H9 (cell line): ENCODE measurements at regions not wholly inside any gene's neighbourhood (a gene's known extent, or its start where the extent isn't known, plus 50 kb on each side); places are given as distances from the start of the nearest gene placed in this dataset.

Experiments
- DNase-seq: peaks from one replicate; pipeline ENCODE4 v3.0.0-alpha.2; 2017
- H2AFZ ChIP-seq: one replicate; pipeline ENCODE4 v1.6.1; 2013; ENCODE audit warnings: mild to moderate bottlenecking, low read length, control low read depth, moderate library complexity
- H2AK5ac ChIP-seq: 2 replicates; pipeline ENCODE4 v1.6.1; 2013; ENCODE audit warnings: low read length, control low read depth, mixed read lengths; ENCODE audit not compliant: insufficient read length
- H2BK120ac ChIP-seq: one replicate; pipeline ENCODE4 v1.6.1; 2013; ENCODE audit warnings: low read depth, mild to moderate bottlenecking, low read length, control low read depth, inconsistent platforms; ENCODE audit not compliant: poor library complexity, severe bottlenecking
- H2BK12ac ChIP-seq: 2 replicates; pipeline ENCODE4 v1.6.1; 2013; ENCODE audit warnings: low read length, control low read depth, mixed read lengths, low read depth; ENCODE audit not compliant: insufficient read length
- H2BK15ac ChIP-seq: 2 replicates; pipeline ENCODE4 v1.6.1; 2013; ENCODE audit warnings: low read depth, low read length, control low read depth
- H2BK20ac ChIP-seq: one replicate; pipeline ENCODE4 v1.6.1; 2013; ENCODE audit warnings: low read depth, mild to moderate bottlenecking, low read length, control low read depth, inconsistent platforms; ENCODE audit not compliant: poor library complexity, severe bottlenecking
- H2BK5ac ChIP-seq: 2 replicates; pipeline ENCODE4 v1.6.1; 2013; ENCODE audit warnings: low read length, control low read depth, mixed read lengths; ENCODE audit not compliant: insufficient read length
- H3K14ac ChIP-seq: 2 replicates; pipeline ENCODE4 v1.6.1; 2013; ENCODE audit warnings: low read length, control low read depth; ENCODE audit not compliant: insufficient read depth
- H3K18ac ChIP-seq: 2 replicates; pipeline ENCODE4 v1.6.1; 2013; ENCODE audit warnings: low read depth, mild to moderate bottlenecking, mixed read lengths, low read length, control low read depth; ENCODE audit not compliant: insufficient read length
- H3K23ac ChIP-seq: 2 replicates; pipeline ENCODE4 v1.6.1; 2013; ENCODE audit warnings: low read length, control low read depth, mixed read lengths, low read depth; ENCODE audit not compliant: insufficient read length
- H3K23me2 ChIP-seq: 2 replicates; pipeline ENCODE4 v1.6.1; 2013; ENCODE audit warnings: low read depth, mild to moderate bottlenecking, mixed read lengths, low read length, control low read depth; ENCODE audit not compliant: insufficient read length, poor library complexity, severe bottlenecking
- H3K27ac ChIP-seq: 2 replicates; pipeline ENCODE4 v1.5.1; 2013; ENCODE audit warnings: low read length, control low read depth, mixed read lengths, low read depth; ENCODE audit not compliant: insufficient read length
- H3K27me3 ChIP-seq: 2 replicates; pipeline ENCODE4 v1.6.1; 2013; ENCODE audit warnings: low read length, control low read depth, inconsistent platforms; ENCODE audit not compliant: insufficient read depth
- H3K4ac ChIP-seq: 2 replicates; pipeline ENCODE4 v1.6.1; 2013; ENCODE audit warnings: low read depth, mild to moderate bottlenecking, control low read depth, inconsistent platforms, low read length, moderate library complexity
- H3K4me1 ChIP-seq: 2 replicates; pipeline ENCODE4 v1.6.1; 2013; ENCODE audit warnings: low read length, control low read depth, inconsistent platforms; ENCODE audit not compliant: insufficient read depth
- H3K4me2 ChIP-seq: 2 replicates; pipeline ENCODE4 v1.6.1; 2013; ENCODE audit warnings: low read length, control low read depth, mixed read lengths; ENCODE audit not compliant: insufficient read length, insufficient read depth
- H3K56ac ChIP-seq: 2 replicates; pipeline ENCODE4 v1.6.1; 2013; ENCODE audit warnings: low read depth, mild to moderate bottlenecking, mixed read lengths, low read length, control low read depth; ENCODE audit not compliant: insufficient read length
- H3K79me1 ChIP-seq: 2 replicates; pipeline ENCODE4 v1.6.1; 2013; ENCODE audit warnings: low read depth, mild to moderate bottlenecking, moderate library complexity, low read length, control low read depth, inconsistent platforms; ENCODE audit not compliant: insufficient read depth, poor library complexity, severe bottlenecking
- H3K79me2 ChIP-seq: 2 replicates; pipeline ENCODE4 v1.6.1; 2013; ENCODE audit warnings: low read length, control low read depth, inconsistent platforms; ENCODE audit not compliant: insufficient read depth
- H3K9ac ChIP-seq: 2 replicates; pipeline ENCODE4 v1.6.1; 2013; ENCODE audit warnings: low read length, control low read depth, mixed read lengths; ENCODE audit not compliant: insufficient read length; ENCODE audit errors: extremely low read depth
- H3K9me3 ChIP-seq: one replicate; pipeline ENCODE4 v1.6.1; 2013; ENCODE audit warnings: low read depth, low read length, inconsistent platforms; ENCODE audit not compliant: control insufficient read depth
- H3T11ph ChIP-seq: one replicate; pipeline ENCODE4 v1.6.1; 2013; ENCODE audit warnings: mild to moderate bottlenecking, low read length, control low read depth, inconsistent platforms
- H4K20me1 ChIP-seq: one replicate; pipeline ENCODE4 v1.6.1; 2013; ENCODE audit not compliant: control insufficient read depth, insufficient read length, insufficient read depth
- H4K5ac ChIP-seq: 2 replicates; pipeline ENCODE4 v1.6.1; 2013; ENCODE audit warnings: low read depth, mild to moderate bottlenecking, mixed read lengths, low read length, control low read depth; ENCODE audit not compliant: insufficient read length
- H4K8ac ChIP-seq: replicated peaks from 2 replicates; pipeline ENCODE4 v1.6.1; 2013; ENCODE audit warnings: low read length, control low read depth, mixed read lengths, low read depth; ENCODE audit not compliant: insufficient read length
- H4K91ac ChIP-seq: 2 replicates; pipeline ENCODE4 v1.6.1; 2013; ENCODE audit warnings: low read depth, mild to moderate bottlenecking, moderate library complexity, mixed read lengths, low read length, control low read depth; ENCODE audit not compliant: insufficient read length
- H3K27ac Mint-ChIP-seq, 3 experiments: 2 replicates in 2 of 3; 3 replicates in 1 of 3; pipeline ENCODE4 v1.8.0; 2020 to 2021; ENCODE audit warnings: mixed read lengths in 3 of 3, mild to moderate bottlenecking in 1 of 3, moderate library complexity in 1 of 3
- H3K27me3 Mint-ChIP-seq: 2 replicates; pipeline ENCODE4 v1.8.0; 2021; ENCODE audit warnings: low read depth, mild to moderate bottlenecking, moderate library complexity, mixed read lengths
- H3K36me3 Mint-ChIP-seq, 3 experiments: 2 replicates in 2 of 3; 3 replicates in 1 of 3; pipeline ENCODE4 v1.8.0; 2020 to 2021; ENCODE audit warnings: low read depth in 3 of 3, mixed read lengths in 3 of 3; ENCODE audit not compliant: insufficient read depth in 1 of 3
- H3K4me1 Mint-ChIP-seq, 2 experiments: 2 replicates each; pipeline ENCODE4 v1.8.0; 2020; ENCODE audit warnings: mixed read lengths in 2 of 2
- H3K4me3 Mint-ChIP-seq, 2 experiments: 2 replicates in 1 of 2; 3 replicates in 1 of 2; pipeline ENCODE4 v1.8.0; 2020 to 2021; ENCODE audit warnings: mild to moderate bottlenecking in 2 of 2, mixed read lengths in 2 of 2, moderate library complexity in 1 of 2
- H3K9me3 Mint-ChIP-seq, 2 experiments: 2 replicates in 1 of 2; 3 replicates in 1 of 2; pipeline ENCODE4 v1.8.0; 2020; ENCODE audit warnings: mild to moderate bottlenecking in 2 of 2, mixed read lengths in 2 of 2, moderate library complexity in 1 of 2
- TF ChIP-seq, protein P1 (sequence below): fragments of 200-600 bp; sonication (generic); conservative IDR thresholded peaks from 3 replicates; pipeline ENCODE4 v1.8.0; 2021; ENCODE audit warnings: antibody characterized with exemption, mild to moderate bottlenecking

DNA sequence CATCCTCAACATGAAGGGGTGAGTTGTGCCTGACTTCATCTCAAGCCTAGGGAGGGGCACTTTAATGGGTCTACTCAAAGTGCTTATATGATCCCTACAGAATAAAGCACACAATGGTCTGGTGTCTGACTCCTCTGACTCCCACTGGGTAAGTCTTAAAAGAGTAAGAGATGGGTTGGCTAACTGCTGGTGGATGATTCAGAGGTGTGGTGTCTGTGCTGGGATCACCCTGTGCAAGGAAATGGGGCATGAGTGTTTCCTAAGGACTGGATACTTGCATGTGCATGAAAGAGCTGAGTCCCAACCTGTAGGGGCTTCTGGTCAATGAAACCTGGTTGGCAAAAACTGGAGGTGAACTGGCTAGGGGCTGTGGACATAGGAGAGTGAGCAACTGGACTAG lies 158.8 kb downstream of the IL20RB start:
- TF ChIP-seq, protein P1, sequence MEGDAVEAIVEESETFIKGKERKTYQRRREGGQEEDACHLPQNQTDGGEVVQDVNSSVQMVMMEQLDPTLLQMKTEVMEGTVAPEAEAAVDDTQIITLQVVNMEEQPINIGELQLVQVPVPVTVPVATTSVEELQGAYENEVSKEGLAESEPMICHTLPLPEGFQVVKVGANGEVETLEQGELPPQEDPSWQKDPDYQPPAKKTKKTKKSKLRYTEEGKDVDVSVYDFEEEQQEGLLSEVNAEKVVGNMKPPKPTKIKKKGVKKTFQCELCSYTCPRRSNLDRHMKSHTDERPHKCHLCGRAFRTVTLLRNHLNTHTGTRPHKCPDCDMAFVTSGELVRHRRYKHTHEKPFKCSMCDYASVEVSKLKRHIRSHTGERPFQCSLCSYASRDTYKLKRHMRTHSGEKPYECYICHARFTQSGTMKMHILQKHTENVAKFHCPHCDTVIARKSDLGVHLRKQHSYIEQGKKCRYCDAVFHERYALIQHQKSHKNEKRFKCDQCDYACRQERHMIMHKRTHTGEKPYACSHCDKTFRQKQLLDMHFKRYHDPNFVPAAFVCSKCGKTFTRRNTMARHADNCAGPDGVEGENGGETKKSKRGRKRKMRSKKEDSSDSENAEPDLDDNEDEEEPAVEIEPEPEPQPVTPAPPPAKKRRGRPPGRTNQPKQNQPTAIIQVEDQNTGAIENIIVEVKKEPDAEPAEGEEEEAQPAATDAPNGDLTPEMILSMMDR, result no peak
- H3K4me2 ChIP-seq, result no peak overlapping the region
- H3K4me3 Mint-ChIP-seq, result no peak overlapping the region

More for the DNA sequence above, 158.8 kb downstream of the IL20RB start:
- peaks cover 5% of the 10 kb centered on the region for H3K4me1 ChIP-seq
- no peak overlapping the region for H4K5ac ChIP-seq
- no peak overlapping the region for H3K14ac ChIP-seq
- H3T11ph ChIP-seq, result no peak overlapping the region
- H3K9ac ChIP-seq, result no peak overlapping the region
- H3K4ac ChIP-seq, result no peak overlapping the region
- H2BK12ac ChIP-seq, result no peak overlapping the region
- H3K23ac ChIP-seq, result no peak overlapping the region
- H2AK5ac ChIP-seq, result no peak overlapping the region
- H3K27ac ChIP-seq, result no peak overlapping the region
- no peaks in the 10 kb centered on the region for H3K79me1 ChIP-seq
- no peak overlapping the region for H4K8ac ChIP-seq
- no peak overlapping the region for H2AFZ ChIP-seq
- Mint-ChIP-seq H3K27me3 (no peaks in the 10 kb centered on the region), H3K36me3 (no peaks in the 10 kb centered on the region), H3K27ac (no peak overlapping the region), H3K9me3 (no peaks in the 10 kb centered on the region), H3K4me1 (peaks cover 16 to 18% of the 10 kb centered on the region in 2 experiments)
- no peak overlapping the region for H4K91ac ChIP-seq
- H3K56ac ChIP-seq, result no peak overlapping the region
- no peak overlapping the region for H2BK5ac ChIP-seq
- no peaks in the 10 kb centered on the region for H4K20me1 ChIP-seq
- no peak overlapping the region for H2BK15ac ChIP-seq
- H3K79me2 ChIP-seq, result no peaks in the 10 kb centered on the region
- H2BK120ac ChIP-seq, result no peak overlapping the region
- no peaks in the 10 kb centered on the region for H3K23me2 ChIP-seq
- H2BK20ac ChIP-seq, result no peak overlapping the region
- H3K27me3 ChIP-seq, result no peaks in the 10 kb centered on the region
- H3K9me3 ChIP-seq, result no peaks in the 10 kb centered on the region
- no peak overlapping the region for H3K18ac ChIP-seq
- DNase-seq, result no peak
